Mammary epithelial cell (primary cell): ENCODE measurements at regions not wholly inside any gene's neighbourhood (a gene's known extent, or its start where the extent isn't known, plus 50 kb on each side); places are given as distances from the start of the nearest gene placed in this dataset.

Source experiments
- CTCF ChIP-seq, 2 donors: IDR thresholded peaks in 1 of 2; conservative IDR thresholded peaks in 1 of 2; 2 replicates each; pipeline ENCODE4 v1.5.1; 2011 to 2012; ENCODE audit warnings: inconsistent platforms in 2 of 2, low read length in 2 of 2, mild to moderate bottlenecking in 2 of 2, control low read depth in 1 of 2, low read depth in 1 of 2; ENCODE audit not compliant: insufficient read depth in 1 of 2; ENCODE audit errors: extremely low read depth in 1 of 2
- EZH2 ChIP-seq: IDR thresholded peaks from 2 replicates; pipeline ENCODE4 v1.6.1; 2012; ENCODE audit warnings: low read length, inconsistent platforms, borderline replicate concordance

- no peak for TF ChIP-seq CTCF (conservative IDR thresholded peaks at IDR 0.05 in 1 of 2, IDR thresholded peaks at IDR 0.05 in 1 of 2; ENCODE audit: extremely low read depth in 1 of 2, insufficient read depth in 1 of 2, low read depth in 1 of 2, low read length in 2 of 2)
- no peak for TF ChIP-seq EZH2
Observed at GRCh38 chr18:23357996-23358594, 95.0 kb upstream of the RIOK3 start.
